ENCODE measurements at regions not wholly inside any gene's neighbourhood (a gene's known extent, or its start where the extent isn't known, plus 50 kb on each side); places are given as distances from the start of the nearest gene placed in this dataset.

- Histone ChIP-seq H3K4me3 (ENCODE audit: low read depth in 1 of 3, low read length in 3 of 3) (no peak overlapping the region), H3K9me3 (ENCODE audit: control insufficient read depth in 4 of 4, low read length in 3 of 4) (no peaks in the 10 kb centered on the region), H3K4me1 (ENCODE audit: control insufficient read depth in 4 of 4, insufficient read depth in 4 of 4, low read length in 3 of 4) (no peaks in the 10 kb centered on the region), H3K9ac (ENCODE audit: low read depth in 1 of 2, low read length in 2 of 2) (no peak overlapping the region), H3K27me3 (ENCODE audit: control insufficient read depth in 4 of 4, insufficient read depth in 4 of 4, low read length in 3 of 4) (no peaks in the 10 kb centered on the region), H3K27ac (ENCODE audit: low read depth in 1 of 2, low read length in 2 of 2) (no peak overlapping the region), H3K36me3 (ENCODE audit: control insufficient read depth in 4 of 4, insufficient read depth in 3 of 4, low read depth in 1 of 4, low read length in 3 of 4) (no peaks in the 10 kb centered on the region)
- TF ChIP-seq HNF4G (IDR thresholded peaks at IDR 0.05): no peak
- no peak for TF ChIP-seq ATF3 (IDR thresholded peaks at IDR 0.05)
- no peak for TF ChIP-seq SP1 (IDR thresholded peaks at IDR 0.05)
- TF ChIP-seq GABPA (IDR thresholded peaks at IDR 0.05 in 1 of 2, conservative IDR thresholded peaks at IDR 0.05 in 1 of 2): no peak
- no peak for TF ChIP-seq CTCF (IDR thresholded peaks at IDR 0.05; ENCODE audit: low read depth, low read length, missing input control)
- no peak for TF ChIP-seq FOXA1 (IDR thresholded peaks at IDR 0.05)
- TF ChIP-seq TAF1 (conservative IDR thresholded peaks at IDR 0.05): no peak
- TF ChIP-seq FOXA2 (IDR thresholded peaks at IDR 0.05): no peak
- TF ChIP-seq HNF4A (conservative IDR thresholded peaks at IDR 0.05): no peak
- no peak for TF ChIP-seq RXRA (IDR thresholded peaks at IDR 0.05)
- no peak for TF ChIP-seq ZBTB33 (IDR thresholded peaks at IDR 0.05)
- no peak for TF ChIP-seq MAX (IDR thresholded peaks at IDR 0.05)
- no peak for TF ChIP-seq RAD21 (IDR thresholded peaks at IDR 0.05)
- no peak for TF ChIP-seq REST (IDR thresholded peaks at IDR 0.05)
- no peak for TF ChIP-seq EGR1 (IDR thresholded peaks at IDR 0.05; ENCODE audit: low read depth in 2 of 2)
- TF ChIP-seq NR2F2 (IDR thresholded peaks at IDR 0.05): no peak
- TF ChIP-seq JUND (IDR thresholded peaks at IDR 0.05): no peak
- TF ChIP-seq YY1 (IDR thresholded peaks at IDR 0.05): no peak
- WGBS: 80% methylated on average over 5 of the region's 5 CpGs
- DNase-seq (ENCODE audit: low spot score): no peak
These were observed 177.4 kb downstream of the NSG2 start for GRCh38 chr5:174222891-174223290.
